PC-9 (cell line): ENCODE measurements at regions not wholly inside any gene's neighbourhood (a gene's known extent, or its start where the extent isn't known, plus 50 kb on each side); places are given as distances from the start of the nearest gene placed in this dataset.
"Not testable (repeated sequence)": the region's sequence is repeated elsewhere in the genome, so short reads cannot be mapped to it uniquely, and the experiment has no call there.

ENCODE experiments used
- BruUV-seq: library from RNA; stranded (reverse); fragments of 400-500 nt; replicated peaks from 2 replicates; lab custom pipeline; 2021; lab: Mats Ljungman, UMichigan
- CTCF ChIA-PET: fragments of 300-600 bp; sonication (Branson Sonifier 250); formaldehyde crosslinking; loops from one replicate; lab custom pipeline; 2022; ENCODE audit warnings: antibody characterized with exemption; lab: Charles Lee
- POLR2A ChIA-PET: fragments of 300-600 bp; sonication (Branson Sonifier 250); formaldehyde crosslinking; loops from one replicate; lab custom pipeline; 2022; ENCODE audit warnings: antibody characterized with exemption; ENCODE audit not compliant: unreplicated experiment; lab: Charles Lee
- DNase-seq, 2 experiments: peaks; one replicate each; pipeline versions ENCODE4 v3.0.0 to v3.0.0-alpha.2; 2015 to 2022; ENCODE audit warnings: mixed read lengths in 1 of 2
- H2AFZ ChIP-seq: fragments of 200-600 bp; sonication (generic); 2 replicates; pipeline ENCODE4 v1.8.1; 2017; ENCODE audit warnings: antibody characterized with exemption
- H3F3A ChIP-seq: fragments of 200-600 bp; sonication (generic); 2 replicates; pipeline ENCODE4 v1.8.1; 2017; ENCODE audit warnings: antibody characterized with exemption, mild to moderate bottlenecking, low read depth; ENCODE audit not compliant: insufficient read depth
- H3K27ac ChIP-seq: fragments of 200-600 bp; sonication (generic); 2 replicates; pipeline ENCODE4 v1.6.1; 2016; ENCODE audit warnings: mixed run types
- H3K27me3 ChIP-seq: fragments of 200-600 bp; sonication (generic); 2 replicates; pipeline ENCODE4 v1.6.1; 2016; ENCODE audit warnings: low read depth, mixed run types; ENCODE audit not compliant: insufficient read depth
- H3K36me3 ChIP-seq: fragments of 200-600 bp; sonication (generic); 2 replicates; pipeline ENCODE4 v1.6.1; 2016; ENCODE audit warnings: low read depth, mixed run types
- H3K4me1 ChIP-seq: fragments of 200-600 bp; sonication (generic); replicated peaks from 2 replicates; pipeline ENCODE4 v1.6.1; 2016; ENCODE audit warnings: mixed run types; ENCODE audit not compliant: insufficient read depth
- H3K4me2 ChIP-seq: fragments of 200-600 bp; sonication (generic); 2 replicates; pipeline ENCODE4 v1.6.1; 2017; ENCODE audit warnings: mixed run types
- H3K4me3 ChIP-seq: fragments of 200-600 bp; sonication (generic); 2 replicates; pipeline ENCODE4 v1.6.1; 2016; ENCODE audit warnings: mixed run types
- H3K79me2 ChIP-seq: fragments of 200-600 bp; sonication (generic); 2 replicates; pipeline ENCODE4 v1.6.1; 2017; ENCODE audit warnings: low read depth, mixed run types
- H3K9me2 ChIP-seq: fragments of 200-600 bp; sonication (generic); 2 replicates; pipeline ENCODE4 v1.8.1; 2017; ENCODE audit warnings: mild to moderate bottlenecking; ENCODE audit not compliant: insufficient read depth
- H3K9me3 ChIP-seq: fragments of 200-600 bp; sonication (generic); 2 replicates; pipeline ENCODE4 v1.8.1; 2016; ENCODE audit warnings: low read depth; ENCODE audit not compliant: insufficient read depth
- H4K20me1 ChIP-seq: fragments of 200-600 bp; sonication (generic); 2 replicates; pipeline ENCODE4 v1.8.1; 2017; ENCODE audit not compliant: insufficient read depth
- EZH2 ChIP-seq: fragments of 200-600 bp; sonication (generic); IDR thresholded peaks from 2 replicates; pipeline ENCODE4 v1.8.0; 2017; ENCODE audit warnings: antibody characterized with exemption, low read depth
- intact Hi-C: fragments of 100-400 bp; cut with micrococcal nuclease; formaldehyde crosslinking; loops from one replicate; pipeline ENCODE4 v1.10.0; 2022; ENCODE audit not compliant: unreplicated experiment
- TF ChIP-seq, protein P1 (sequence below): fragments of 200-600 bp; sonication (generic); conservative IDR thresholded peaks from 2 replicates; pipeline ENCODE4 v1.6.1; 2017; ENCODE audit warnings: mixed run types, antibody characterized with exemption, mild to moderate bottlenecking, moderate library complexity

DNA sequence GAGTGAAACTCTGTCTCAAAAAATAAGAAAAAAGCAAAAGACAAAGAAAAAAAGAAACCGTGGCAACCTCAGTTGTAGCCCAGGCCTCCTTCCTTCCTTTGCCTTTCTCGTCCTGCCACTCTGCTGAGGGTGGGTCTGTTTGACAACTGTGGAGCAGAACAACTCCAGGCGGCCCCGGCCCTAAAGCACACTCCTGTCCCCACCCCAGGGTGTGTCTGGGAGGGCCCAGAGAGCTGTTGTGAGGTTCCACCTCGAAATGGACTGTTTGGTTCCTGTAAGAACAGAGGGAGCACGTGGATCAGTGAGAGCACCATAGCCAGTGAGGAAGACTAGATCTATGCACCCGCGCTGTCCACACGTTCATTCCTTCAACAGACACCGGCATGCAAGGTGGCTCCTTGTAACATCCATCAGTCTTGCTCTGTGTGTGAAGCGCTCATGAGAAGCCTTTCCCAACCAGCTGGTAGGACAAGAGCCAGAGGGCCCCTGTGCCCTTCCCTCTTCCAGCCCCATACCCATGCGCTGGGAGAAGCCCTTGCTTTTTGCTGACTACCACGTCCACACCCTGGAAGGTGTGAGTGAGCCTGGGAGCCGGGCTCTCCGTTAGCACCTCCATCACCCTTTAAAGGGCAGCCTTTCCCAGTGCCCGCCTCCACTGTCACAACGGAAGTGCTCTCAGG is 61.6 kb downstream of the SOWAHC start:
- H3K9me2 ChIP-seq: no peaks in the 10 kb centered on the region
- CTCF ChIA-PET: no interaction called here
- POLR2A ChIA-PET: no interaction called here

DNA sequence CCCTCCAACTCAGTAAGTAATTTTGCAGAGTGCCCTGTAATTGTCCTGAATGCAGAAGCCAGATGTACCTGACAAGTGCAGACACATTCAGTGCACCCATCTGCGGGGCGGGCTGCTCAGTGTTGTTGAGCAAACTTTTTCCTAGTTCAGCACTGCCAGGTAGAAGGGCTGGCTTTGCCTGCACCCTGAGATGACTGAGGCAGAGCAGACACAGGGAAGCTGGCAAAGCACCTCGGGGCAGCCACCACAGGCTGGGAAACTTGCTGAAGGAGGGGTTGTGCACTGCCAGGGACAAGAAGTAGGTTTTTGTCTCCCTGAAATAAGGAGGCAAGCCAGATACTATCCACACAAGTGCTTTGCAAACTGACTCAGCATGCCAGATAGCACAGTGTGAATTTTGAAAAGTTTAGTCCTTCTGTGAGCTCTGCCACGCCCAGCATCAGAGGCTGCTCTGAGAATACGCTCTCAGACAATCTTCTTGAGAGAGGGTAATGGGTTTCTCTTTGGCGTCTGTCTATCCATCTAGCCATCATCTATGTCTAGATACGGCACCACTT is 62.3 kb downstream of the SOWAHC start:
- H3K27ac ChIP-seq: no peak overlapping the region
- intact Hi-C loops: no loop called here
- no peak overlapping the region for H2AFZ ChIP-seq
- CTCF ChIA-PET: no interaction called here
- no peaks in the 10 kb centered on the region for H3K79me2 ChIP-seq
- H3K4me2 ChIP-seq: no peak overlapping the region
- H3K27me3 ChIP-seq: no peaks in the 10 kb centered on the region
- POLR2A ChIA-PET: interaction anchor here (0.6 kb wide), 1 partner anchor 64 kb away, joined by 6 read pairs; no protein-coding TSS in a partner anchor
- no peak for DNase-seq
- H3K4me3 ChIP-seq: no peak overlapping the region
- no peaks in the 10 kb centered on the region for H3K9me2 ChIP-seq
- no peaks in the 10 kb centered on the region for H3K36me3 ChIP-seq
- no peaks in the 10 kb centered on the region for H3F3A ChIP-seq
- H4K20me1 ChIP-seq: no peaks in the 10 kb centered on the region
- no peaks in the 10 kb centered on the region for H3K9me3 ChIP-seq
- 0 out of 2 replicates have a peak, but pooled peaks cover 4% of the 10 kb centered on the region for H3K4me1 ChIP-seq
- BruUV-seq: no TSS peak
- TF ChIP-seq, protein P1, sequence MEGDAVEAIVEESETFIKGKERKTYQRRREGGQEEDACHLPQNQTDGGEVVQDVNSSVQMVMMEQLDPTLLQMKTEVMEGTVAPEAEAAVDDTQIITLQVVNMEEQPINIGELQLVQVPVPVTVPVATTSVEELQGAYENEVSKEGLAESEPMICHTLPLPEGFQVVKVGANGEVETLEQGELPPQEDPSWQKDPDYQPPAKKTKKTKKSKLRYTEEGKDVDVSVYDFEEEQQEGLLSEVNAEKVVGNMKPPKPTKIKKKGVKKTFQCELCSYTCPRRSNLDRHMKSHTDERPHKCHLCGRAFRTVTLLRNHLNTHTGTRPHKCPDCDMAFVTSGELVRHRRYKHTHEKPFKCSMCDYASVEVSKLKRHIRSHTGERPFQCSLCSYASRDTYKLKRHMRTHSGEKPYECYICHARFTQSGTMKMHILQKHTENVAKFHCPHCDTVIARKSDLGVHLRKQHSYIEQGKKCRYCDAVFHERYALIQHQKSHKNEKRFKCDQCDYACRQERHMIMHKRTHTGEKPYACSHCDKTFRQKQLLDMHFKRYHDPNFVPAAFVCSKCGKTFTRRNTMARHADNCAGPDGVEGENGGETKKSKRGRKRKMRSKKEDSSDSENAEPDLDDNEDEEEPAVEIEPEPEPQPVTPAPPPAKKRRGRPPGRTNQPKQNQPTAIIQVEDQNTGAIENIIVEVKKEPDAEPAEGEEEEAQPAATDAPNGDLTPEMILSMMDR: no peak
- no peak for TF ChIP-seq EZH2

More for the DNA sequence above, 61.6 kb downstream of the SOWAHC start:
- no TSS peak for BruUV-seq
- H3K27ac ChIP-seq: no peak overlapping the region
- H3K9me3 ChIP-seq: no peaks in the 10 kb centered on the region
- H3F3A ChIP-seq: no peaks in the 10 kb centered on the region
- no peaks in the 10 kb centered on the region for H3K36me3 ChIP-seq
- intact Hi-C loops: no loop called here
- 0 out of 2 replicates have a peak, but pooled peaks cover 4% of the 10 kb centered on the region for H3K4me1 ChIP-seq
- DNase-seq: no peak
- no peak overlapping the region for H3K4me2 ChIP-seq
- no peaks in the 10 kb centered on the region for H3K27me3 ChIP-seq
- H2AFZ ChIP-seq: no peak overlapping the region
- no peak overlapping the region for H3K4me3 ChIP-seq
- TF ChIP-seq, protein P1: no peak
- no peak for TF ChIP-seq EZH2
- H4K20me1 ChIP-seq: no peaks in the 10 kb centered on the region
- no peaks in the 10 kb centered on the region for H3K79me2 ChIP-seq

DNA sequence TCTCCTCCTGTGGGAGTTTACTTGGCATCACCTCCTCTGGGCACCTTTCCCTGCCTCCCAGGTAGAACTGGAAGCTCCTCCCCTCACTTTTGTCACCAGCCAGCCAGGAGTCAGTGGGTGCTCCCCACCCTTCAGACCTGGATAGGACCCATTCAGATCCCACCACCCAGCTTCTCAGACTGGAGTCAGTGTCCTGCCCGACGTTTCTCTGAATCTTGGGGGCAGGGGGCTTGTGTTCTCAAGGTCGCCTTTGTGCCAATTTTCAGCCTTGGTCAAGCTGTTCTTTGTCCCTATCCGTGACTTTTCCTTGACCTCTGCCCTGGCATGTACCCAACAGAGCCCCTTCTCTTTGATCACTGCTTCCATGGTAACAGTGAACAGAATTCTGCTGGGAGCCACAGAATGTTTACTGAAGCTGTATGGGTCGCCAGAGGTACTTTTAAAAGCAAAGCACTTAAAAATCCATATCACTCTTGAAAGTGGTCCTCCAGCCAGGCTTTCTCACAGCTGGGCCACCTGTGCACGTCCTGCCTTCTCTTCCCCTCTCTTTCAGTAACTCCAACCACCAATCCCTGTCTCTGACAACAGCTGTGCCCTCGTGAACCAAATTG is 63.1 kb downstream of the SOWAHC start:
- BruUV-seq, H3K4me2 ChIP-seq, H3K36me3 ChIP-seq, H3K9me2 ChIP-seq, CTCF ChIA-PET, H4K20me1 ChIP-seq, H3K79me2 ChIP-seq, H3K27ac ChIP-seq, DNase-seq, H3F3A ChIP-seq, H2AFZ ChIP-seq, intact Hi-C loops, H3K9me3 ChIP-seq, H3K4me3 ChIP-seq, H3K4me1 ChIP-seq, H3K27me3 ChIP-seq: not testable (repeated sequence)
- POLR2A ChIA-PET: interaction anchor here (0.6 kb wide), 1 partner anchor 65 kb away, joined by 6 read pairs; no protein-coding TSS in a partner anchor
